Breast epithelium (tissue), 3 donors: ENCODE measurements at regions not wholly inside any gene's neighbourhood (a gene's known extent, or its start where the extent isn't known, plus 50 kb on each side); places are given as distances from the start of the nearest gene placed in this dataset.

Experiments used
- POLR2A ChIP-seq: fragments of 450-650 bp; IDR thresholded peaks from one replicate; pipeline ENCODE4 v1.6.1; 2016; ENCODE audit warnings: antibody characterized with exemption, mild to moderate bottlenecking, moderate library complexity
- POLR2AphosphoS5 ChIP-seq, 3 donors: sonication (generic); formaldehyde crosslinking; IDR thresholded peaks; one replicate each; pipeline ENCODE4 v1.6.1; 2017; ENCODE audit warnings: antibody characterized with exemption in 3 of 3
- TF ChIP-seq, protein P1 (sequence below), 3 donors: fragments of 450-650 bp; IDR thresholded peaks; one replicate each; pipeline ENCODE4 v1.5.1; 2016 to 2017; ENCODE audit warnings: antibody characterized with exemption in 3 of 3, mild to moderate bottlenecking in 3 of 3, moderate library complexity in 3 of 3

DNA sequence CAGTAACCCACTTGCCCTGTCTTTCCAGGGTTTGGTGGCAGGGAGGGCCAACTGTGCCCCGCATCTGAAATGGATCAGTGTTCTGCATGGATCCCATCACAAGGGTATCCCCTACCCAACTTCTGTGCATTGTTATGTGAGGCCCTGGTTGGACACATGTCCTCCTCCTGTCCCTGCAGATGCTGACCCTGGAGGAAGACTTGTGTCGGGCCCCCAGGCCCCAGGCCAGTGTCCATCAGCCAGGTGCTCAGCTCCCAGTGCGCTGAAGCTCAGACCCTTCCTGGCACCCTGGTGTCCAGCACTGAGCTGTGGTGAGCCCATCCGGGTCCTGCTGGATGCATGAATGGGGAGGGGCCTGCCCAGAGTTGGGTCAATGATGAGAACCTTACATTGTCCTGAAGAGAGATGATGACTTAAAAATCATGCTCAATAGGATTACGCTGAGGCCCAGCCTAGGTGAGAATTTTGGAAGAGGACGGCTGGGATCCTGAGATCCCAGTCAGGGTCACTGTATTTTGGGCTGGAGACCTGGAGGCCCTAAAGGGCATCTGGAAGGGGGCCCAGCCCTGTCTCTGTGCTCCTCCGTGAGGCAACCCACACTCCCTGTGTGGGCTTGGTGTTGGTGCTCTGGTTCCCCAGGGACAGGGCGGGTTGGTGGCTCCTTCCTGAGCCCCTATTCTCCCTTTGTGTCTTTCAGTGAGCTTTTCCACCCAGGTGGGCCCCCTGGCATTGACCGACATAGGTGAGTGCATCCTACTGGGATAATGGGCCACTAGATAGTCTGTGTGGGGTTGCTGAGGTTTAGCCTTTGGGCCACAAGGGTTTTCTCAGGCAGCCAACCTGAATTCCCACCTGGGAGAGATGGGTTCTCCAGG is 199.1 kb downstream of the UBE3A start:
- TF ChIP-seq, protein P1, sequence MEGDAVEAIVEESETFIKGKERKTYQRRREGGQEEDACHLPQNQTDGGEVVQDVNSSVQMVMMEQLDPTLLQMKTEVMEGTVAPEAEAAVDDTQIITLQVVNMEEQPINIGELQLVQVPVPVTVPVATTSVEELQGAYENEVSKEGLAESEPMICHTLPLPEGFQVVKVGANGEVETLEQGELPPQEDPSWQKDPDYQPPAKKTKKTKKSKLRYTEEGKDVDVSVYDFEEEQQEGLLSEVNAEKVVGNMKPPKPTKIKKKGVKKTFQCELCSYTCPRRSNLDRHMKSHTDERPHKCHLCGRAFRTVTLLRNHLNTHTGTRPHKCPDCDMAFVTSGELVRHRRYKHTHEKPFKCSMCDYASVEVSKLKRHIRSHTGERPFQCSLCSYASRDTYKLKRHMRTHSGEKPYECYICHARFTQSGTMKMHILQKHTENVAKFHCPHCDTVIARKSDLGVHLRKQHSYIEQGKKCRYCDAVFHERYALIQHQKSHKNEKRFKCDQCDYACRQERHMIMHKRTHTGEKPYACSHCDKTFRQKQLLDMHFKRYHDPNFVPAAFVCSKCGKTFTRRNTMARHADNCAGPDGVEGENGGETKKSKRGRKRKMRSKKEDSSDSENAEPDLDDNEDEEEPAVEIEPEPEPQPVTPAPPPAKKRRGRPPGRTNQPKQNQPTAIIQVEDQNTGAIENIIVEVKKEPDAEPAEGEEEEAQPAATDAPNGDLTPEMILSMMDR (IDR thresholded peaks at IDR 0.05), result no peak
- TF ChIP-seq POLR2A, result no peak
- TF ChIP-seq POLR2AphosphoS5 (IDR thresholded peaks at IDR 0.05), result no peak
